Duodenal mucosa (tissue), 2 donors: ENCODE measurements at regions not wholly inside any gene's neighbourhood (a gene's known extent, or its start where the extent isn't known, plus 50 kb on each side); places are given as distances from the start of the nearest gene placed in this dataset.

Source experiments
- H3K27ac ChIP-seq: one replicate; pipeline ENCODE4 v1.7.0; 2013; ENCODE audit warnings: low read depth, low read length
- H3K27me3 ChIP-seq, 2 donors: one replicate each; pipeline ENCODE4 v1.7.0; 2013; ENCODE audit warnings: low read length in 2 of 2, control low read depth in 1 of 2; ENCODE audit not compliant: insufficient read depth in 2 of 2, control insufficient read depth in 1 of 2
- H3K36me3 ChIP-seq, 2 donors: one replicate each; pipeline ENCODE4 v1.7.0; 2013; ENCODE audit warnings: low read length in 2 of 2, control low read depth in 1 of 2; ENCODE audit not compliant: insufficient read depth in 2 of 2, control insufficient read depth in 1 of 2
- H3K4me1 ChIP-seq, 2 donors: one replicate each; pipeline ENCODE4 v1.7.0; 2013; ENCODE audit warnings: low read length in 2 of 2, control low read depth in 1 of 2; ENCODE audit not compliant: insufficient read depth in 2 of 2, control insufficient read depth in 1 of 2
- H3K4me3 ChIP-seq, 2 donors: one replicate each; pipeline ENCODE4 v1.7.0; 2013; ENCODE audit warnings: low read length in 2 of 2, low read depth in 1 of 2
- H3K9ac ChIP-seq, 2 donors: one replicate each; pipeline ENCODE4 v1.7.0; 2013; ENCODE audit warnings: low read length in 2 of 2, low read depth in 1 of 2
- H3K9me3 ChIP-seq, 2 donors: one replicate each; pipeline ENCODE4 v1.7.0; 2013; ENCODE audit warnings: low read length in 2 of 2, control low read depth in 1 of 2; ENCODE audit not compliant: control insufficient read depth in 1 of 2

- no peaks in the 10 kb centered on the region for H3K27me3 ChIP-seq
- no peak overlapping the region for H3K9ac ChIP-seq
- no peaks in the 10 kb centered on the region for H3K36me3 ChIP-seq
- no peaks in the 10 kb centered on the region for H3K4me1 ChIP-seq
- H3K9me3 ChIP-seq, result no peaks in the 10 kb centered on the region
- H3K4me3 ChIP-seq, result no peak overlapping the region
- no peak overlapping the region for H3K27ac ChIP-seq
These were observed 200.1 kb upstream of the GAP43 start for GRCh38 chr3:115423170-115423569.

- Histone ChIP-seq H3K27me3 (no peaks in the 10 kb centered on the region), H3K9ac (no peak overlapping the region), H3K4me3 (no peak overlapping the region), H3K36me3 (no peaks in the 10 kb centered on the region), H3K4me1 (no peaks in the 10 kb centered on the region), H3K9me3 (no peaks in the 10 kb centered on the region), H3K27ac (no peak overlapping the region)
These were observed 194.5 kb upstream of the GAP43 start for GRCh38 chr3:115428841-115429240.

- Histone ChIP-seq H3K4me3 (no peak overlapping the region), H3K9ac (no peak overlapping the region), H3K27me3 (no peaks in the 10 kb centered on the region), H3K4me1 (no peaks in the 10 kb centered on the region), H3K36me3 (no peaks in the 10 kb centered on the region), H3K9me3 (no peaks in the 10 kb centered on the region), H3K27ac (no peak overlapping the region)
These were observed 186.5 kb upstream of the GAP43 start for GRCh38 chr3:115436767-115437301.

- Histone ChIP-seq H3K27ac (no peak overlapping the region), H3K36me3 (no peaks in the 10 kb centered on the region), H3K4me1 (no peaks in the 10 kb centered on the region), H3K4me3 (no peak overlapping the region), H3K27me3 (no peaks in the 10 kb centered on the region), H3K9ac (no peak overlapping the region), H3K9me3 (no peaks in the 10 kb centered on the region)
These were observed 184.5 kb upstream of the GAP43 start for GRCh38 chr3:115438799-115439198.

- Histone ChIP-seq H3K36me3 (no peaks in the 10 kb centered on the region), H3K4me3 (no peak overlapping the region), H3K27ac (no peak overlapping the region), H3K9me3 (no peaks in the 10 kb centered on the region), H3K9ac (no peak overlapping the region), H3K4me1 (peaks cover 0 to 8% of the 10 kb centered on the region in 2 donors), H3K27me3 (no peaks in the 10 kb centered on the region)
These were observed 177.8 kb upstream of the GAP43 start for GRCh38 chr3:115445559-115445958.

- no peak overlapping the region for H3K4me3 ChIP-seq
- H3K4me1 ChIP-seq, result peaks cover 0 to 9% of the 10 kb centered on the region in 2 donors
- no peaks in the 10 kb centered on the region for H3K36me3 ChIP-seq
- H3K9ac ChIP-seq, result no peak overlapping the region
- H3K27ac ChIP-seq, result no peak overlapping the region
- no peaks in the 10 kb centered on the region for H3K27me3 ChIP-seq
- H3K9me3 ChIP-seq, result no peaks in the 10 kb centered on the region
These were observed 174.5 kb upstream of the GAP43 start for GRCh38 chr3:115448851-115449250.

GRCh38 chr3:115450036-115450435 lies 173.3 kb upstream of the GAP43 start:
- no peaks in the 10 kb centered on the region for H3K9me3 ChIP-seq
- H3K36me3 ChIP-seq, result no peaks in the 10 kb centered on the region
- H3K27ac ChIP-seq, result no peak overlapping the region
- H3K4me1 ChIP-seq, result peaks cover 0 to 9% of the 10 kb centered on the region in 2 donors
- no peaks in the 10 kb centered on the region for H3K27me3 ChIP-seq
- H3K4me3 ChIP-seq, result peak overlapping the region in 1 of 2 donors; percentile 24
- H3K9ac ChIP-seq, result no peak overlapping the region

- no peaks in the 10 kb centered on the region for H3K36me3 ChIP-seq
- no peak overlapping the region for H3K27ac ChIP-seq
- H3K9me3 ChIP-seq, result no peaks in the 10 kb centered on the region
- H3K4me3 ChIP-seq, result no peak overlapping the region
- no peak overlapping the region for H3K9ac ChIP-seq
- no peaks in the 10 kb centered on the region for H3K4me1 ChIP-seq
- H3K27me3 ChIP-seq, result no peaks in the 10 kb centered on the region
These were observed 159.3 kb upstream of the GAP43 start for GRCh38 chr3:115464036-115464435.

- Histone ChIP-seq H3K4me1 (no peaks in the 10 kb centered on the region), H3K4me3 (no peak overlapping the region), H3K27ac (no peak overlapping the region), H3K9ac (no peak overlapping the region), H3K27me3 (no peaks in the 10 kb centered on the region), H3K9me3 (no peaks in the 10 kb centered on the region), H3K36me3 (no peaks in the 10 kb centered on the region)
These were observed 153.7 kb upstream of the GAP43 start for GRCh38 chr3:115469649-115470048.

GRCh38 chr3:115470254-115470653 lies 153.1 kb upstream of the GAP43 start:
- Histone ChIP-seq H3K4me1 (no peaks in the 10 kb centered on the region), H3K9ac (no peak overlapping the region), H3K4me3 (no peak overlapping the region), H3K27me3 (no peaks in the 10 kb centered on the region), H3K27ac (no peak overlapping the region), H3K9me3 (no peaks in the 10 kb centered on the region), H3K36me3 (no peaks in the 10 kb centered on the region)
